Kidney (tissue), 13 donors: ENCODE measurements at regions not wholly inside any gene's neighbourhood (a gene's known extent, or its start where the extent isn't known, plus 50 kb on each side); places are given as distances from the start of the nearest gene placed in this dataset.

Experiments
- DNase-seq, 5 donors: peaks; one replicate each; pipeline ENCODE4 v3.0.0-alpha.2; 2013 to 2020
- FAIRE-seq: peaks from 2 replicates; lab custom pipeline; 2012; peaks lifted over from hg19 to GRCh38; lab: Jason Lieb, UNC
- H3K27ac ChIP-seq, 2 donors: one replicate each; pipeline ENCODE4 v1.7.0; 2013; ENCODE audit warnings: low read depth in 2 of 2, low read length in 2 of 2, inconsistent platforms in 1 of 2
- H3K27me3 ChIP-seq: one replicate; pipeline ENCODE4 v1.7.1; 2013; ENCODE audit warnings: low read length, inconsistent platforms; ENCODE audit not compliant: control insufficient read depth, insufficient read depth
- H3K36me3 ChIP-seq, 3 donors: one replicate each; pipeline versions ENCODE4 v1.7.0 to v1.7.1; 2013; ENCODE audit warnings: low read length in 3 of 3, control low read depth in 1 of 3, inconsistent platforms in 1 of 3; ENCODE audit not compliant: insufficient read depth in 3 of 3, control insufficient read depth in 2 of 3
- H3K4me1 ChIP-seq, 3 donors: one replicate each; pipeline versions ENCODE4 v1.7.0 to v1.7.1; 2013; ENCODE audit warnings: low read length in 3 of 3, inconsistent platforms in 1 of 3, low read depth in 1 of 3; ENCODE audit not compliant: control insufficient read depth in 2 of 3, insufficient read depth in 2 of 3
- H3K4me3 ChIP-seq, 3 donors: one replicate each; pipeline versions ENCODE4 v1.7.0 to v1.8.1; 2013; ENCODE audit warnings: low read length in 3 of 3, control low read depth in 1 of 3, inconsistent platforms in 1 of 3
- H3K9ac ChIP-seq, 3 donors: one replicate each; pipeline versions ENCODE4 v1.7.0 to v1.7.1; 2013; ENCODE audit warnings: low read length in 3 of 3, control low read depth in 1 of 3, inconsistent platforms in 1 of 3
- H3K9me3 ChIP-seq, 3 donors: one replicate each; pipeline versions ENCODE4 v1.7.0 to v1.7.1; 2013; ENCODE audit warnings: low read length in 3 of 3, control low read depth in 1 of 3, inconsistent platforms in 1 of 3; ENCODE audit not compliant: control insufficient read depth in 2 of 3, insufficient read depth in 1 of 3
- CTCF ChIP-seq: IDR thresholded peaks from 3 replicates; pipeline ENCODE4 v1.5.1; 2012; ENCODE audit warnings: mild to moderate bottlenecking, moderate library complexity, borderline replicate concordance; ENCODE audit not compliant: insufficient read depth; ENCODE audit errors: extremely low read depth
- intact Hi-C: fragments of 100-400 bp; cut with DNase I; formaldehyde crosslinking; loops from one replicate; pipeline ENCODE4 v1.11.1; 2022
- donor health status: control.
- donor health status: control.
- donor health status: control.
- donor health status: control.
- donor health status: control.
- donor health status: DM: yes; HTN: yes; CAD: no.
- donor health status: Normal renal cell carcinoma (clear cell type).

DNA sequence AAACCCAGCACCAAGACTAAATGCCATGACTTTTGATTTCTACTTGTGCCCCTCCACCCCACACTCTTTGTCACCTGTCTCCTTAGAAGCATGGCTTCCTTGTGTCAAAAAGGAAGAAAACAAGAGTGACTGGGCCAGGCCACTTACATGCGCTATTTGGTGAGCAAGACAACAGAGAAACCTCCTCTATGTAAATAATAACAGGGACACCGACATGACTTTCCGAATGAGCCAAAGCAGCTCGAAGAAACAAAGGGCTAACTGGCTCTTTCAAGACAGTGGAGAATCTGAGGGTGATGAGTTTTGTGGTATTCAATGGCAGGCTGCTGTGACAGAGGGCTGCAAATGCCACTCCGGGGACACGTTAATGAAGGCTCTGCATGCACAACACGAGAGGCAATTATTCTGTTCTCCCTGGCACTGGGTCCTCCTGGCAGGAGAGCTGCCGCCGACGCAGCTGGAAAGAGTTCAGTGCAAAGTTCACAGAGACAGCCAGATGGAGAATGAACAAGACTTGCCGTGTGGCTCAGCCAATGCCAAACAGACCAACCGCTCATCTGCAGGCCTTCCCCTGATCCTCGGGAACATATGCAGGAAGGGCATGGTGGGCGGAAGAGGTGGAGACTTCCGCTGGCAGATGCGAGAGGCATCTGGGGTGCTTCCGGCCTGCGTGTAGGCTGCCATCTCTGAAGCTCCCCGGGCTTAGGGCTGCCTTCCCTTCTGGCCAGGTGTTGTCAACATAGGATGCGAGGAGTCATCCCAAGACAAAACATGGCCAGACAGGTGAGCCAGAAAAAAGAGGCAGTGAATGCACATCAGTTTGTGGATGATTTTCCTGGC is 59.1 kb upstream of the SMNDC1 start:
- Histone ChIP-seq H3K9ac (no peak overlapping the region), H3K9me3 (no peaks in the 10 kb centered on the region), H3K27me3 (no peaks in the 10 kb centered on the region), H3K27ac (no peak overlapping the region), H3K4me3 (no peak overlapping the region), H3K4me1 (no peaks in the 10 kb centered on the region), H3K36me3 (no peaks in the 10 kb centered on the region)
- TF ChIP-seq CTCF = no peak
- FAIRE-seq (no peak), DNase-seq (no peak)
- intact Hi-C loops = no loop called here

DNA sequence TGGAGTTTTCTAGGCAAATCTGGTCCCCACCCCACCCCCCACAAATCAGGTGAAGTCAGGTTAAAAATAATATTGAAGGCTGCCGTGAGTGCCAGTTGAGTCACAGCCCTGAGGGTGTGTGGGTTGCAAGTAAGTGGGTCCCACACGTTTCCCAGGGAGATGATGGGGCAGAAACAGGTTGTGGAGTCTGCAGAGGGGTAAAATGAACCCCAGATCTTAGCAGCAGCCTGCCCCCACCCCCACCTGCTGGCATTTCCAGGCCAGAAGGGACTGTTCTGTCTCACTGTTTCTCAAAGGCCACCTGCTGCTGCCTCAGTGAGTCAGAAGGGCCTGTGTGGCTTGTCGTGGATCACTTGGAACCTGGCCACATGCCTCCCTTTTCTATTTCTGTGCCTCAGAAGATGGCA is 59.8 kb upstream of the SMNDC1 start:
- Histone ChIP-seq H3K9ac (no peak overlapping the region), H3K4me1 (no peaks in the 10 kb centered on the region), H3K36me3 (no peaks in the 10 kb centered on the region), H3K9me3 (no peaks in the 10 kb centered on the region), H3K27ac (no peak overlapping the region), H3K27me3 (no peaks in the 10 kb centered on the region), H3K4me3 (no peak overlapping the region)
- intact Hi-C loops = no loop called here
- DNase-seq = no peak
- no peak for FAIRE-seq
- TF ChIP-seq CTCF = no peak

GRCh38 chr10:110365356-110366143 is 60.8 kb upstream of the SMNDC1 start:
- no peak for FAIRE-seq
- no peaks in the 10 kb centered on the region for H3K4me1 ChIP-seq
- no peaks in the 10 kb centered on the region for H3K36me3 ChIP-seq
- no peak for TF ChIP-seq CTCF
- no peak overlapping the region for H3K9ac ChIP-seq
- intact Hi-C loops = no loop called here
- H3K9me3 ChIP-seq = no peaks in the 10 kb centered on the region
- H3K4me3 ChIP-seq = no peak overlapping the region
- no peak for DNase-seq
- H3K27ac ChIP-seq = no peak overlapping the region
- H3K27me3 ChIP-seq = no peaks in the 10 kb centered on the region
